ENCODE measurements at regions not wholly inside any gene's neighbourhood (a gene's known extent, or its start where the extent isn't known, plus 50 kb on each side); places are given as distances from the start of the nearest gene placed in this dataset.

DNA sequence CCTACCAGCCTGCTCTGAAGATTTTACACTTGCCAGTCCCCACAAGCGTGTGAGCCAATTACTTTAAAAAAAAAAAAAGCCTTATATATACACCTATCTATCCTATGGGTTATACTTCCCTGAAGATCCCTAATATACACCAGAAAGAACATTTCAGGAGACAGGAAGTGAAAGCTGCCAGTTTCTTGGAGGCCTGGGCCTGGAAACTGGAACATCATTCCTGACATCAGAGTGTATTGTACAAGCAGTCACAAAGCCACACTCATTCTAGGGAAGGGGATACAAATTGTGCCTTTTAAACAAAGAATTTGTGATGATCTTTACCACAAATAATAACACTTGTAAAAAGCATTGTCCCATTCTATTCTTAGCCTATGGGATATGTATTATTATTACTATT is 98.3 kb upstream of the FBN2 start:
- TF ChIP-seq, protein P1, sequence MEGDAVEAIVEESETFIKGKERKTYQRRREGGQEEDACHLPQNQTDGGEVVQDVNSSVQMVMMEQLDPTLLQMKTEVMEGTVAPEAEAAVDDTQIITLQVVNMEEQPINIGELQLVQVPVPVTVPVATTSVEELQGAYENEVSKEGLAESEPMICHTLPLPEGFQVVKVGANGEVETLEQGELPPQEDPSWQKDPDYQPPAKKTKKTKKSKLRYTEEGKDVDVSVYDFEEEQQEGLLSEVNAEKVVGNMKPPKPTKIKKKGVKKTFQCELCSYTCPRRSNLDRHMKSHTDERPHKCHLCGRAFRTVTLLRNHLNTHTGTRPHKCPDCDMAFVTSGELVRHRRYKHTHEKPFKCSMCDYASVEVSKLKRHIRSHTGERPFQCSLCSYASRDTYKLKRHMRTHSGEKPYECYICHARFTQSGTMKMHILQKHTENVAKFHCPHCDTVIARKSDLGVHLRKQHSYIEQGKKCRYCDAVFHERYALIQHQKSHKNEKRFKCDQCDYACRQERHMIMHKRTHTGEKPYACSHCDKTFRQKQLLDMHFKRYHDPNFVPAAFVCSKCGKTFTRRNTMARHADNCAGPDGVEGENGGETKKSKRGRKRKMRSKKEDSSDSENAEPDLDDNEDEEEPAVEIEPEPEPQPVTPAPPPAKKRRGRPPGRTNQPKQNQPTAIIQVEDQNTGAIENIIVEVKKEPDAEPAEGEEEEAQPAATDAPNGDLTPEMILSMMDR (IDR thresholded peaks at IDR 0.05): no peak
- no peak for TF ChIP-seq POLR2A (IDR thresholded peaks at IDR 0.05)
